ENCODE measurements at regions not wholly inside any gene's neighbourhood (a gene's known extent, or its start where the extent isn't known, plus 50 kb on each side); places are given as distances from the start of the nearest gene placed in this dataset.

DNA sequence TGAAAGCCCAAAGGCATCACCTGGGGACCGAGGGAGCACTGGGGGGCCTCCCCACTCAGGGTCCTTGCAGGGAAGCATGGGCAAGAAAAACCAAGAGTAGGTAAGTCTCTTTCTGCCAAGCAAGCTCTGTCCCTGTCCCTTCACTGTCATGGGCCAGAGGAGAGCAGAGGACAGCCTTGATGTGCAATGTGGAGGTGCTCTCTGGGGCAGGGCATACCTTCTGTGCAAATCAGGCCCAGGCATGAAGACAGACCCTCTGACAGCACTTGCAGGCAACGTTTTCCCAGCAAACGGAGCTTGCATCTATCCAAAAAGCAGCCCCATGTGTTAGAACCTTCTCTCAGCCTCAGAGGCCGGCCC is 192.5 kb upstream of the PWP1 start:
- TF ChIP-seq, protein P1, sequence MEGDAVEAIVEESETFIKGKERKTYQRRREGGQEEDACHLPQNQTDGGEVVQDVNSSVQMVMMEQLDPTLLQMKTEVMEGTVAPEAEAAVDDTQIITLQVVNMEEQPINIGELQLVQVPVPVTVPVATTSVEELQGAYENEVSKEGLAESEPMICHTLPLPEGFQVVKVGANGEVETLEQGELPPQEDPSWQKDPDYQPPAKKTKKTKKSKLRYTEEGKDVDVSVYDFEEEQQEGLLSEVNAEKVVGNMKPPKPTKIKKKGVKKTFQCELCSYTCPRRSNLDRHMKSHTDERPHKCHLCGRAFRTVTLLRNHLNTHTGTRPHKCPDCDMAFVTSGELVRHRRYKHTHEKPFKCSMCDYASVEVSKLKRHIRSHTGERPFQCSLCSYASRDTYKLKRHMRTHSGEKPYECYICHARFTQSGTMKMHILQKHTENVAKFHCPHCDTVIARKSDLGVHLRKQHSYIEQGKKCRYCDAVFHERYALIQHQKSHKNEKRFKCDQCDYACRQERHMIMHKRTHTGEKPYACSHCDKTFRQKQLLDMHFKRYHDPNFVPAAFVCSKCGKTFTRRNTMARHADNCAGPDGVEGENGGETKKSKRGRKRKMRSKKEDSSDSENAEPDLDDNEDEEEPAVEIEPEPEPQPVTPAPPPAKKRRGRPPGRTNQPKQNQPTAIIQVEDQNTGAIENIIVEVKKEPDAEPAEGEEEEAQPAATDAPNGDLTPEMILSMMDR (IDR thresholded peaks at IDR 0.05; ENCODE audit: low read length), result no peak
- TF ChIP-seq EZH2 (IDR thresholded peaks at IDR 0.05; ENCODE audit: borderline replicate concordance, low read length), result no peak

Measured in OCI-LY1 (cell line).